Neural crest cell (in vitro differentiated cells): ENCODE measurements at regions not wholly inside any gene's neighbourhood (a gene's known extent, or its start where the extent isn't known, plus 50 kb on each side); places are given as distances from the start of the nearest gene placed in this dataset.

Experiments
- DNase-seq: peaks from one replicate; pipeline ENCODE4 v3.0.0; 2021; ENCODE audit warnings: low read depth, mixed read lengths, low spot score
- H3K27ac Mint-ChIP-seq: one replicate; pipeline ENCODE4 v1.8.0; 2021; ENCODE audit warnings: mild to moderate bottlenecking, mixed read lengths; ENCODE audit not compliant: unreplicated experiment
- H3K27me3 Mint-ChIP-seq: 2 replicates; pipeline ENCODE4 v1.8.0; 2021; ENCODE audit warnings: low read depth, mild to moderate bottlenecking, mixed read lengths
- H3K36me3 Mint-ChIP-seq: 2 replicates; pipeline ENCODE4 v1.8.0; 2021; ENCODE audit warnings: low read depth, mild to moderate bottlenecking, mixed read lengths
- H3K4me1 Mint-ChIP-seq: 2 replicates; pipeline ENCODE4 v1.8.0; 2021; ENCODE audit warnings: mixed read lengths
- H3K4me3 Mint-ChIP-seq: one replicate; pipeline ENCODE4 v1.8.0; 2021; ENCODE audit warnings: mild to moderate bottlenecking, mixed read lengths
- H3K9me3 Mint-ChIP-seq: 2 replicates; pipeline ENCODE4 v1.8.0; 2021; ENCODE audit warnings: mixed read lengths
- TF ChIP-seq, protein P1 (sequence below): fragments of 200-600 bp; sonication (generic); conservative IDR thresholded peaks from 2 replicates; pipeline ENCODE4 v1.5.0; 2021; ENCODE audit warnings: antibody characterized with exemption, mild to moderate bottlenecking

DNA sequence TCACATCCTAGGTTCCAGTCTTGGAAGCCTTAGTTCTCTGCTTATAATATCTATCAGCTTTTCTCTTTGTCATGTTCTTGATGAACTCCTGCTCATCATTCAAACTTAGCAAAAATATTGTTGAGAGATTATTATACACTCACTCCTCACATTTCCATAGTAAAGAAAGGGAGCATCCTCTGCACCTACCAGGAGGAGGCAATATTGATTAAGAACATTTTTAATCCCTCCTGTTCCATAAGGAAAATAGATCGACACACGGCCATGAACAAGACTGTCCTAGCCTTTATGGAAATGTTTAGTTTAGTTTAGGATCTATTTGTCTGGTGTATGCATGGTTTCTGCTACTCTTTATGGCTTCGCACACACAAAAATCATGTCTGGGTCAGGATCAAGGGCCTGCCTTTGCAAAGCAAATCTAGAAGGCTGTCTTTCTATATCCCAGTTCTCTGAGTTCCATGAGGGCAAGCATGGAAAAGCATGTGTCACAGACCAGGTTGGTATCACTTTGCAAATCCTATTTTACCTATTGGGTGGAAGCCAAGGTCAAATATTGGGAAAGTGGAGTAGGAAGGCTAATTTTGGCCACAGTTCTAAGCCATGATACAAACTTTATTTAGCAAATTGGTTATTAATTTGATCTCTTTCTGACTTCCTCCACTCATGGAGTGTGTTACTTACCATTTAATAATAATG lies 164.4 kb downstream of the MDFIC start:
- no peak for DNase-seq
- Mint-ChIP-seq H3K27me3 (no peaks in the 10 kb centered on the region), H3K27ac (no peak overlapping the region), H3K9me3 (no peaks in the 10 kb centered on the region), H3K4me3 (no peak overlapping the region), H3K4me1 (no peaks in the 10 kb centered on the region), H3K36me3 (no peaks in the 10 kb centered on the region)
- TF ChIP-seq, protein P1, sequence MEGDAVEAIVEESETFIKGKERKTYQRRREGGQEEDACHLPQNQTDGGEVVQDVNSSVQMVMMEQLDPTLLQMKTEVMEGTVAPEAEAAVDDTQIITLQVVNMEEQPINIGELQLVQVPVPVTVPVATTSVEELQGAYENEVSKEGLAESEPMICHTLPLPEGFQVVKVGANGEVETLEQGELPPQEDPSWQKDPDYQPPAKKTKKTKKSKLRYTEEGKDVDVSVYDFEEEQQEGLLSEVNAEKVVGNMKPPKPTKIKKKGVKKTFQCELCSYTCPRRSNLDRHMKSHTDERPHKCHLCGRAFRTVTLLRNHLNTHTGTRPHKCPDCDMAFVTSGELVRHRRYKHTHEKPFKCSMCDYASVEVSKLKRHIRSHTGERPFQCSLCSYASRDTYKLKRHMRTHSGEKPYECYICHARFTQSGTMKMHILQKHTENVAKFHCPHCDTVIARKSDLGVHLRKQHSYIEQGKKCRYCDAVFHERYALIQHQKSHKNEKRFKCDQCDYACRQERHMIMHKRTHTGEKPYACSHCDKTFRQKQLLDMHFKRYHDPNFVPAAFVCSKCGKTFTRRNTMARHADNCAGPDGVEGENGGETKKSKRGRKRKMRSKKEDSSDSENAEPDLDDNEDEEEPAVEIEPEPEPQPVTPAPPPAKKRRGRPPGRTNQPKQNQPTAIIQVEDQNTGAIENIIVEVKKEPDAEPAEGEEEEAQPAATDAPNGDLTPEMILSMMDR, result no peak

DNA sequence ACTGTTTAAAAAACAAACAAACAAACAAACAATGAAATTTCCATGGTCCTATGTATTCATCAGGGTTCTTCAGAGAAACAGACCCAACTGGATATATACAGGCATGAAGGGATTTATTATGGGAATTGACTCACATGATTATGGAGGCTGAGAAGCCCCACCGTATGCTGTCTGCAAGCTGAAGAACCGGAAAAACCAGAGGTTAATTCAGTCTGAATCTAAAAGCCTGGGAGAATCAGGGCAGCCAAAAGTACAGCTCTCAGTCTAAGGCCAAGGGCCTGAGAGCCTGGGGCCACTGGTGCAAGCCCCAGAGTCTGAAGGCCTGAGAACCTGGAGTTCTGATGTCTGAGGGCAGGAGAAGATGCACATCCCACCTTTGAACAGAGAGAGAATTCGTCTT lies 163.5 kb downstream of the MDFIC start:
- Mint-ChIP-seq H3K27me3 (no peaks in the 10 kb centered on the region), H3K4me3 (no peak overlapping the region), H3K4me1 (no peaks in the 10 kb centered on the region), H3K27ac (no peak overlapping the region), H3K36me3 (no peaks in the 10 kb centered on the region), H3K9me3 (no peaks in the 10 kb centered on the region)
- no peak for DNase-seq
- TF ChIP-seq, protein P1, result no peak

DNA sequence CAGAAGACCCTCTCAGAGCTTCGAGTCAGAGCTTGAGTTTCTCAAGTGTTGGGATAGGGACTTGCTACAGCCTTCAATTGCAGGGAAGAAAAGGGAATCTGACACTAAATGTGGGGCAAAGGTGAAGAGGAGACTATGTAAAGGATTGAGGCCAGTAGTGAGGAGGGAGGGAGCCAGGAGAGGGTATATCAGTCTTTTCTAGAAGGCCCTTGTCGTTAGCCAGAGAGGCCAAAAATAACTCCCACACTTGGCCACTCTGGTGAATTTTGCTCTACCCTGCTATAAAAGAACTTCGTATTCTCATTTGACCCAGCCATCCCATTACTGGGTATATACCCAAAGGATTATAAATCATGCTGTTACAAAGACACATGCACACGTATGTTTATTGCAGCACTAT lies 162.0 kb downstream of the MDFIC start:
- no peak overlapping the region for H3K4me3 Mint-ChIP-seq
- no peaks in the 10 kb centered on the region for H3K27me3 Mint-ChIP-seq
- no peak overlapping the region for H3K27ac Mint-ChIP-seq
- no peak for DNase-seq
- no peaks in the 10 kb centered on the region for H3K9me3 Mint-ChIP-seq
- peaks cover 2% of the 10 kb centered on the region for H3K4me1 Mint-ChIP-seq
- no peaks in the 10 kb centered on the region for H3K36me3 Mint-ChIP-seq
- TF ChIP-seq, protein P1, result no peak

DNA sequence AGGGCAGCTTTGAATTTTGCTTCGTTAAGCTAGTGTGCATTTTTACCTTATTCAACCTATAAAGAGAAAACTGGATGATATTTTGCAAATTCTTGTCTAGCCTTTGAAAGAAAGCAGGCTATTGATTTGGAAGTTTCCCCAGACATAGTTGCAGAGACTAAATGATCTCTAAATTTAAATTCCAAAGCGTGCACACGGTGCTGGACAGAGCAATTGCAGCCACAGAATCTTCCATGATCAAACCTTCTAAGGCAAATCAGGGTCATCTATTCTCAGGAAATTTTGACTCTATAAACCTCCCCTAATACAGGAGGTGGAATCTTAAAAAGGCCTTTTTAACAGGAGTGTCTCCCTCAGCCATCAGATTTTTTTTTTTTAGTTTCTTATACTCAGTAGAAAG lies 159.9 kb downstream of the MDFIC start:
- TF ChIP-seq, protein P1, result no peak
- H3K4me3 Mint-ChIP-seq, result no peak overlapping the region
- no peak overlapping the region for H3K27ac Mint-ChIP-seq
- no peak for DNase-seq
- H3K4me1 Mint-ChIP-seq, result peaks cover 10% of the 10 kb centered on the region
- no peaks in the 10 kb centered on the region for H3K27me3 Mint-ChIP-seq
- H3K36me3 Mint-ChIP-seq, result no peaks in the 10 kb centered on the region
- H3K9me3 Mint-ChIP-seq, result no peaks in the 10 kb centered on the region

DNA sequence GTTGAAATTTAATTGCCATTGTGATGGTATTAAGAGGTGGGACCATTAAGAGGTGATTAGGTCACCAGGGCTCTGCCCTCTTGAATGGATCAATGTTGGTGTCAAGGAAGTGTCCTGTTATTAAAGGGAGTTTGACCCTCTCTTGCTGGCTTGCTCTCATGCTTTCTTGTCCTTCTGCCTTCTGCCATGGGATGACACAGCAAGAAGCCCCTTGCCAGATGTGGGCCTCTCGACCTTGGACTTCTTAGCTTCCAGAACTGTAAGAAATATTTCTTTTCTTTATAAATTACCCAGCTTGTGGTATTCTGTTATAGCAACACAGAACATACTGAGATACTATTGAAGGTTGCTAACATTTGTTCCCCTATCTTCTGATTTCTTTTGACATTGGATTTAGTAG lies 157.0 kb downstream of the MDFIC start:
- Mint-ChIP-seq H3K9me3 (peaks cover 5% of the 10 kb centered on the region), H3K27me3 (no peaks in the 10 kb centered on the region), H3K4me1 (peaks cover 10% of the 10 kb centered on the region), H3K4me3 (no peak overlapping the region), H3K27ac (no peak overlapping the region), H3K36me3 (no peaks in the 10 kb centered on the region)
- TF ChIP-seq, protein P1, result no peak
- no peak for DNase-seq
